Ramos (cell line): ENCODE measurements at regions not wholly inside any gene's neighbourhood (a gene's known extent, or its start where the extent isn't known, plus 50 kb on each side); places are given as distances from the start of the nearest gene placed in this dataset.
"Not testable (repeated sequence)": the region's sequence is repeated elsewhere in the genome, so short reads cannot be mapped to it uniquely, and the experiment has no call there.

ENCODE experiments used
- in situ Hi-C: fragments of 300-500 bp; cut with MboI; formaldehyde crosslinking; loops from one replicate; pipeline ENCODE4 v1.14.3; 2022; ENCODE audit warnings: low sequenced_read_pairs; ENCODE audit not compliant: unreplicated experiment

DNA sequence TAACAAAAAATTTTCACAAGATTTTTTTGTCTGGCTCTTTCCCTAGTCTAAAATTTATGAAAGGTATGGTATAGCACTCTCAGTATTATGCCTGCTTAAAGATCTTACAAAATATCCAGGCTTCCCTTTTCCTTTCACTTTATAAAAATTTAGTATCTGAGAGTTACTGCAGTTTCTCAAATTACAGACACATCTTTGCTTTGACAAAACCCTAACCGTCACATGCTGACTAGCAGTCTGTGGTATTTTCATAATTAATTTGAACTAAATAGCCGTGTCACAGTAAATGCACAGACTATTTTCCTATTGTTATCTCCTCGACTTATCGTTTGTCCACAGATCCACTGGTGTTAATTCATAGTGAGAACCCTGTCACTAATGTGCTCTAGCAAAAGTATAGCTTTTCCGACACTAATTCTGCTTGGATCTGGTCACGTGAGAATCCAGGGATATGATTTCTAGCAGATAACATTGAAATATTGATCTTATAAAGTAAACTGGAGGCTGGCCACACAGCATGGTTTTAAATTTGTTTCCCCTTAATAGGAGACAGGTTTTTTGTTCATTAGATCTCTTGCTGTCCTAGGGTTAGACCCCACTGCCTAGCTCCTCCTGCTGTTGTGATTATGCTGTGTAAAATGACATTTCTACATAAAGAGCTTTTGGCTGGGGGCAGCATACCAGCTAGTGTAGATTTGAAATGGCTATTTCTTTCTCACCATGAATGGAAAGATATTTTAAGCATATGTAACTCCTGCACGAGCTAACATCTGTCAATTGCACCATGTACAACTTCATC is 340.6 kb upstream of the SASH1 start:
- in situ Hi-C loops = no loop called here

DNA sequence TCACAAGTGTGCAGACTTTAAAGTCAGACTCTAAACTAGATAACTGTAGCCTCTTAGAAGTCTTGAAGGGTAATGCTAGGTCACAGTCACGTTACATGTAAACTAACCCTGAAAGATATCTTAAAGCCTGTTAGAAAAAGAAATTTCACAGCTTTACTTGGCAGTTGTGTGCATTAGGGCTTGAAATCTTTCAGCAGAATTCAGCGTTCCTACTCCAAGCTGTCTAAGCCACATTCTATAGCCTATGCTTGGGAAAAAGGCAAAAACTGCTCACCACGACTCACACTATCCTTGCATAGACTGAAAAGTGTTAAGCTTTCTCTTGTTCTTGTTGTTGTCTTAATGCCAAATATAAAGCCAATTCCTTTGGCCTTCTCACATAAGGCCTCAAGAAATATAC is 338.0 kb upstream of the SASH1 start:
- in situ Hi-C loops = no loop called here

GRCh38 chr6:148005806-148006205 is 336.8 kb upstream of the SASH1 start:
- in situ Hi-C loops = no loop called here

DNA sequence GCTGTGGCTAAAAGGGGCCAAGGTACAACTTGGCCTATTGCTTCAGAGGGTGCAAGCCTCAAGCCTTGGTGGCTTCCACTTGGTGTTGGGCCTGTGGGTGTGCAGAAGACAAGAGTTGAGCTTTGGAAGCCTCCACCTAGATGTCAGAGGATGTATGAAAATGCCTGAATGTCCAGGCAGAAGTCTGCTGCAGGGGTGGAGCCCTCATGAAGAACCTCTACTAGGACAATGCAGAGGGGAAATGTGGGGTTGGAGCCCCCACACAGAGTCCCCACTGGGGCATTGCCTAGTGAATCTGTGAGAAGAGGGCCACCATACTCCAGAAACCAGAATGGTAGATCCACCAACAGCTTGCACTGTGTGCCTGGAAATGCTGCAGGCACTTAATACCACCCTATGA is 332.1 kb upstream of the SASH1 start:
- in situ Hi-C loops = not testable (repeated sequence)

- in situ Hi-C loops = no loop called here
Observed at GRCh38 chr6:148016013-148016412, 326.6 kb upstream of the SASH1 start.

- in situ Hi-C loops = no loop called here
Observed at GRCh38 chr6:148021165-148021564, 321.5 kb upstream of the SASH1 start.

DNA sequence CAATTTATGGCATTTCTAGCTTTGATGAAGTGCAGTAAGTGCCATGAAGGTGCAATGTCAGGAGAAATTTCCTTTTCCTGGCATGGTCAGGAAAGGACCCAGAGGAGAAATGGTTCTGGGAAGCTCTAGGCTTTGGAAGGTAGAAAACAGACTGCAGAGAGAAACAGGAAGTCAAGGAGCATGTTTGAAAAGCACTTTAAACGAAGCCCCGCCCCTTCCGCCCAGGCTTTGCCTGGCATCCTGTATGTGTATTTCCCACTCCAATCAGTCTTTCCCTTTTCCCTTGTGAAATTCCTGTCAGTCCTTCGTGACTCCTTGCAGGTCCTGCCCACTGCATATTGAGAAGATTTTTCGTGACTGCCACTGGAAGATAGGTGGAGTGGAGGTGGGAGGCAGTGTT is 320.9 kb upstream of the SASH1 start:
- in situ Hi-C loops = no loop called here

- in situ Hi-C loops = not testable (repeated sequence)
Observed at GRCh38 chr6:148022279-148022678, 320.4 kb upstream of the SASH1 start.

- in situ Hi-C loops = no loop called here
Observed at GRCh38 chr6:148027201-148027600, 315.4 kb upstream of the SASH1 start.

DNA sequence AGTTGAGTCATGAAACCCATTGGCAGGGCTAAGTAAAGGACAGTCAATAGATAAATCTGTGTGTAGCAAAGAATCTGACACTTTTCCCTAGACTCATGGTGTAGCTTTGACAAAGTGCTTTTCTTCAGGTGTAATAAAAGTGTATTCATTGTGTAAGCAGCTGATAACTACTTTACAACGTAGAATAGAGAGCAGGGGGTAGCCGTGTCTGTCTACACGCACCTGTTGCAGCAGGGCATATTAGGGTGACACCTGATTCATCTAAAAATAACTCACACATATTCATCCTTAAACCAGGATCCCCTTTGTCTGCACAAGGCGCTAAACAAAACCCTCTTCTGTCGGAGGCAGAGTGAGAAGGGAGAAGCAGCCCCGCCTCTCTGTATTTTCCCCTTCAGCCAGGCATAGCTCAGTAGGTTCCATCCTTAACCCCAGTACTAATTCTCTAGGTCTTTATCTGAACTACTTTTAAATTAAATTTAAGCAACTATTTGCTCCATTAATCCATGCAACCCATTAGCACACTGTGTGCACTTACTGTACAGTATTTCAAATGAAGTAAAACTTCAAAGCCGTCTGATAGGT is 306.7 kb upstream of the SASH1 start:
- in situ Hi-C loops = no loop called here

- in situ Hi-C loops = no loop called here
Observed at GRCh38 chr6:148037496-148037895, 305.1 kb upstream of the SASH1 start.

GRCh38 chr6:148041546-148041945 is 301.1 kb upstream of the SASH1 start:
- in situ Hi-C loops = no loop called here

DNA sequence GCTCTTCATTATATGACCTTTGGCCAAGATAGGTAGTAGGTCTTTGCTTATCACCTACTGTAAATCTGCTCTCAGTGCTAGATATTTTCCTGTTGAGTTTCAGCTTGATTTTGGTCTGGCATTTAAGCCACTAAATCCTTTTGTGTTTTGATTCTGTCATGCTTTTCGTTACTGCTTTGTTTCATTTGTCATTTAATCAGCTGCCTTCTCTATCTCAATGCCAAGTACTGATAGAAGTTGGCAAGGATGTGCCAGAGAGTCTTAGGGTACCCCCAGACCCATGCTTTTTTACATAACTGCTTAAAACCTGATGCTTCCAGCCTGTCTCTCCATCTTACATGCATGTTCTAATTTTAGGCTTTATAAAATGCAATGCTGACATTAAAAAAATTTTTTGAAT is 300.1 kb upstream of the SASH1 start:
- in situ Hi-C loops = no loop called here

DNA sequence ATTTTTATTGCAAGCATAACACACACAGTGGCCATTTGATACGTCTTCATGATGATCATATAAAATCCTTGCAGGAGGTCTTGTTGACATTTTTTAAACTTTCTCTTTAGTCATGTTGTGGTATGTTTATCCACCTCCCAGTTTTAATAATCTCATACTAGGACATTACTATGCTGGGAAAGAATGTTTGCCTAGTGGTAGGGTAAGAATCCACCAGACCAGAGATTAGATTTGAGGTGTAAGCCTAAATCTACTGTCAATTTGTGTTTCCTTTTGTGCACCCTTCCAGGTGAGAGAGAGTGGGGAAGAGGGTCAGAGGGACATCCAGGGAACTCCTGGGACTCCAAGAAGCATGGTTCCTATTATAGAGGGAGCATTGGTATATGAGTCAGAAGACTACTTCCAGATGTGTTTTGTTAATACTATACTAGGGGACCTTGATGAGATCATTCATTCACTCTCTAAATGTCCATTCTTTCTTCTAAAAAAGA is 298.3 kb upstream of the SASH1 start:
- in situ Hi-C loops = no loop called here

GRCh38 chr6:148044921-148045320 is 297.7 kb upstream of the SASH1 start:
- in situ Hi-C loops = no loop called here

GRCh38 chr6:148053209-148053608 is 289.4 kb upstream of the SASH1 start:
- in situ Hi-C loops = no loop called here

- in situ Hi-C loops = no loop called here
Observed at GRCh38 chr6:148053796-148054195, 288.8 kb upstream of the SASH1 start.

- in situ Hi-C loops = no loop called here
Observed at GRCh38 chr6:148054219-148054618, 288.4 kb upstream of the SASH1 start.

GRCh38 chr6:148055419-148055818 is 287.2 kb upstream of the SASH1 start:
- in situ Hi-C loops = no loop called here

GRCh38 chr6:148059869-148060268 is 282.8 kb upstream of the SASH1 start:
- in situ Hi-C loops = no loop called here

DNA sequence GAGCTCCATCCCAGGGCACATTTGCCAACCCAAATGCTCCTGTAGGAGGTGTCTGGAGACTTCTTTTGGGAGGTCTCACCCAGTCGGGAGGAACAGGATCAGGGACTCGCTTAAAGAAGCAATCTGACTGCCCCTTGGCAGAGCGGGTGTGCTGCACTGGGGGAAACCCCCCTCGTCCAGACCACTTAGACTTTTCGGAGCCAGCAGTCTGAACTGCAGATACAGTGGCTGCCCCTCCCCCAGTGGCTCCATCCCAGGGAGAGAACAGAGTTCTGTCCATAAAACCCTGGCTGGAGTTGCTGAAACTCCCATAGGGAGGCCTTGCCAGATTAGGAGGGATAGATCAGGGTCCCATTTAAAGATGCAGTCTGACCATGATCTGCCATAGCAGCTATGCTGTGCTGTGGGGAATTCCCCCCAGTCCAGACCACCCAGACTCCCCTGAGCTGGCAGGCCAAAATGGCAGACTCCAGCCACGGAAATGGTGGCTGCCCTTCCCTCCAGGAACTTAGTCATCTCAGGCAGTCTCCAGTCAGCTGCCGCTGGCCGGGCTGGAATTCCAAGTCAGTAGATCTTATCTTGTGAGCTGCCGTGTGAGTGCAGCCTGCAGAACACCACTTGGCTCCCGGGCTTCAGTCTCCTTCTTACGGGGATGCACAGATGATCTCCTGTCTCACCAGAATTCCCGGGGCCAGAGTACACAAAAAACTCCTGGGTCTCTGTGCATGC is 278.1 kb upstream of the SASH1 start:
- in situ Hi-C loops = no loop called here
